HEK293T (cell line): ENCODE measurements at regions not wholly inside any gene's neighbourhood (a gene's known extent, or its start where the extent isn't known, plus 50 kb on each side); places are given as distances from the start of the nearest gene placed in this dataset.
"Not testable (repeated sequence)": the region's sequence is repeated elsewhere in the genome, so short reads cannot be mapped to it uniquely, and the experiment has no call there.

Experiments used
- CTCF ChIA-PET: fragments of 350-600 bp; formaldehyde crosslinking; extraction: SDS; loops from one replicate; lab custom pipeline; 2021; ENCODE audit warnings: antibody characterized with exemption, inconsistent platforms; lab: Yijun Ruan, JAX
- POLR2A ChIA-PET: fragments of 350-600 bp; formaldehyde crosslinking; extraction: SDS; loops from one replicate; lab custom pipeline; 2020; ENCODE audit warnings: antibody characterized with exemption, inconsistent platforms; lab: Yijun Ruan, JAX
- DNase-seq: peaks from one replicate; pipeline ENCODE4 v3.0.0; 2012; ENCODE audit warnings: mixed read lengths; ENCODE audit errors: extremely low spot score
- ARNT ChIP-seq: fragments of 450-650 bp; IDR thresholded peaks from 2 replicates; pipeline ENCODE4 v1.6.1; 2017; ENCODE audit warnings: mild to moderate bottlenecking
- BHLHE40 ChIP-seq: fragments of 450-650 bp; IDR thresholded peaks from 2 replicates; pipeline ENCODE4 v1.6.1; 2016; ENCODE audit warnings: mild to moderate bottlenecking, moderate library complexity, borderline replicate concordance
- CTBP1 ChIP-seq: fragments of 450-650 bp; IDR thresholded peaks from 2 replicates; pipeline ENCODE4 v1.6.1; 2016; ENCODE audit warnings: borderline replicate concordance
- ELF4 ChIP-seq: fragments of 450-650 bp; IDR thresholded peaks from 2 replicates; pipeline ENCODE4 v1.6.1; 2017; ENCODE audit warnings: antibody characterized with exemption
- FOXA1 ChIP-seq: fragments of 450-650 bp; IDR thresholded peaks from 2 replicates; pipeline ENCODE4 v1.6.1; 2016; ENCODE audit warnings: mild to moderate bottlenecking
- FOXM1 ChIP-seq: fragments of 450-650 bp; IDR thresholded peaks from 2 replicates; pipeline ENCODE4 v1.6.1; 2017; ENCODE audit warnings: mild to moderate bottlenecking, borderline replicate concordance
- HDGF ChIP-seq: fragments of 450-650 bp; IDR thresholded peaks from 2 replicates; pipeline ENCODE4 v1.6.1; 2017; ENCODE audit warnings: antibody characterized with exemption, borderline replicate concordance
- L3MBTL2 ChIP-seq: fragments of 450-650 bp; conservative IDR thresholded peaks from 2 replicates; pipeline ENCODE4 v1.6.1; 2016; ENCODE audit warnings: mild to moderate bottlenecking
- LEF1 ChIP-seq: fragments of 450-650 bp; IDR thresholded peaks from 2 replicates; pipeline ENCODE4 v1.6.1; 2017; ENCODE audit warnings: mild to moderate bottlenecking, borderline replicate concordance
- PKNOX1 ChIP-seq: fragments of 450-650 bp; IDR thresholded peaks from 2 replicates; pipeline ENCODE4 v1.6.1; 2016
- SP1 ChIP-seq: fragments of 450-650 bp; IDR thresholded peaks from 2 replicates; pipeline ENCODE4 v1.6.1; 2017
- SUZ12 ChIP-seq: fragments of 450-650 bp; IDR thresholded peaks from 2 replicates; pipeline ENCODE4 v1.6.1; 2016; ENCODE audit warnings: mild to moderate bottlenecking
- TARDBP ChIP-seq: fragments of 450-650 bp; IDR thresholded peaks from 2 replicates; pipeline ENCODE4 v1.6.1; 2016
- ZNF384 ChIP-seq: fragments of 450-650 bp; IDR thresholded peaks from 2 replicates; pipeline ENCODE4 v1.6.1; 2016

DNA sequence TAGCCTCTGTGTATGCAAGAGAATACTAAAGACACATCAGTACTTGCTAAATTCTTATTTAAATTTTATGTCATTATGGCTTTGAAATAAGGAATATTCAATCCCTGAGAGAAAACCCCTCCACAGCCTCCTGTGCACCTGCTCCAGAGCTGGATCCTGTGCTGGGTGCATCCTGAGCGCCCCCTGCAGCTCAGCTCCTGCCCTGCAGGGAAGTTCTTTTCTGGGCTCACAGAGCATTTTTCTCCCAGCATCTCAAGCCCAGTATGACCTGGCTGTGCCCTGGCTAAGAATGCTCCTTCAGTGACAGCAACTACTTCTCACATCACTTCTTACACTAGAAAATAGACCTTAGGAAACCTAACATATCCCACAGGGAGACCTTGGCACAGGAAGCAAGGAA is 1211.7 kb downstream of the TMEM121 start:
- no peak for DNase-seq
- TF ChIP-seq FOXM1 (no peak), BHLHE40 (no peak), SUZ12 (no peak), ZNF384 (no peak), PKNOX1 (no peak), SP1 (no peak), FOXA1 (no peak), CTBP1 (no peak), ELF4 (no peak), HDGF (no peak), LEF1 (no peak), TARDBP (no peak), ARNT (no peak), L3MBTL2 (no peak)
- CTCF ChIA-PET: no interaction called here
- POLR2A ChIA-PET: no interaction called here

DNA sequence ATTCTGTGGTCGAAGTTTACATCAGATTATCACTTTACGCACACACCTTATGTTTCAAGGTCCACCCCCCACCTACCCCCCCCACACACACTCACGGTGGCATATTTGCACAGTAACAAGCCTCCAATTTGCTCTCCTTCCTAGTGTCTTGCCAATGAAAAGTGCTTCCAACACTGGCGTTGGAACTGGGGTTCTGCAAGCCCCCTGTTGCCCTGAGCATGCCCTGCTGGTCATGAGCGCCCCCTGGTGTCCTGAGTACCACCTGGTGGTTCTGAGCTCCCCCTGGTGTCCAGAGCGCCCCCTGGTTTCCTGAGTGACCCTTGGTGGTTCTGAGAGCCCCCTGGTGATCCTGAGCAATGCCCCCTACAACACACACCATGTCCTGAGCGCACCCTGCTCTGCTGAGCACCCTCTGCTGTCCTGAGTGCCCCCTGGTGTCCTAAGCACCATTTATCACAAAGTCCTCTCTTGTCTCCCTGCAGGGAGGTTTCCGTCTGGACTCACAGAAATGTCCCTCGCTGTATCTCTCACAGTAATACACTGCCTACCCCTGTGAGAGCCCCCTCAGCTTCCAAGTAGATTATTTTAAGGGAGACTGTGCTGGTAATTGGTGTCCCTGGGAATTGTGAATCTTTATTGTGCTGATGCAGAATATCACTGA is 1212.3 kb downstream of the TMEM121 start:
- DNase-seq, CTCF ChIA-PET, POLR2A ChIA-PET: not testable (repeated sequence)

DNA sequence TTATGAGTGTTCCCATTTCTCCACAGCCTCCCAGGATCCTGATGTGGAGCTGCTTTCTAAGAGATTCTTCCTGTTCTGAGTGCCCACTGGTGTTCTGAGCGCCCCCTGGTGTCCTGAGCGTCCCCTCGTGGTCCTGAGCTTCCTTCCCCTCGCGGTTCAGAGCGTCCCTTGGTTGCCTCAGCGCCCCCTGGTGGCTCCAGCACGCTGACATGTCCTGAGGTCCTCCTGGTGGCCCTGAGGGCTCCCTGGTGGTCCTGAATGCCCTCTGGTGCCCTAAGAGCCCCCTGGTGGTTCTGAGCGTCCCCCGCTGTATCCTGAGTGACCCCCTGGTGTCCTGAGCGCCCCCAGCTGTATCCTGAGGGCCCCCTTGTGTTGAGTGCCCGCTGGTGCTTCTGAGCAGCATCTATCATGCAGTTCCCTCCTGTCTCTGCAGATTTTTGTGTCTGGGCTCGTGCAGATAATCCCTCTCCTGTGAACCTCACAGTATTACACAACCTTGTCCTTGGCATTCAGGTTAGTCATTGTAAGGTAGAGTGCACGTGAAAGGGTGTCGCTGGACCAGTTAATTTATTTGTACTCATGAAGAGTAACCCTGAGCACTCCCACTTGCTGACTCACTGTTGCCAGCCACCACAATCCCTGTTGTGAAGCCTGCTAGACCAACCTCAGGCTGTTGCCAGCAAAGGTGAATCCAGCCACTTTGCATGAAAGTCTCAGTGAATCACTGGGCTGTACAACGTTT is 1214.9 kb downstream of the TMEM121 start:
- DNase-seq, CTCF ChIA-PET, POLR2A ChIA-PET: not testable (repeated sequence)

GRCh38 chr14:106745016-106745767 is 1218.8 kb downstream of the TMEM121 start:
- DNase-seq, CTCF ChIA-PET, POLR2A ChIA-PET: not testable (repeated sequence)

DNA sequence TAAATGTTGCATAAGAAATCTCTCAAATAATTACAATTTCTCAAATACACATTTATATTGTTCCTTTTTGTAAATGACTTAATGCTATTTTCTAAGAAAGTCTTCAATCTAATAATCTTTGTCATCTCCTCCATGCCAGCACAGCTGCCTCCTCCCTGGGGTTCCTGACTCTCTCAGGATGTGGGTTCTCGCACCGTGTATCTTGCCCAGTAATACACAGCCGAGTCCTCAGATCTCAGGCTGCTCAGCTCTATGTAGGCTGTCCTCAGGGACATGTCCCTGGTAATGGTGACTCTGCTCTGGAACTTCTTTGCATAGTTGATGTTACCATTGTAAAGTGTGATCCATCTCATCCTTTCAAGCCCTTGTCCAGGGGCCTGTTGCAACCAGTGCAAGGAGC is 1223.7 kb downstream of the TMEM121 start:
- DNase-seq, CTCF ChIA-PET, POLR2A ChIA-PET: not testable (repeated sequence)

- POLR2A ChIA-PET, DNase-seq, CTCF ChIA-PET: not testable (repeated sequence)
Observed at GRCh38 chr14:106753751-106754150, 1227.4 kb downstream of the TMEM121 start.

DNA sequence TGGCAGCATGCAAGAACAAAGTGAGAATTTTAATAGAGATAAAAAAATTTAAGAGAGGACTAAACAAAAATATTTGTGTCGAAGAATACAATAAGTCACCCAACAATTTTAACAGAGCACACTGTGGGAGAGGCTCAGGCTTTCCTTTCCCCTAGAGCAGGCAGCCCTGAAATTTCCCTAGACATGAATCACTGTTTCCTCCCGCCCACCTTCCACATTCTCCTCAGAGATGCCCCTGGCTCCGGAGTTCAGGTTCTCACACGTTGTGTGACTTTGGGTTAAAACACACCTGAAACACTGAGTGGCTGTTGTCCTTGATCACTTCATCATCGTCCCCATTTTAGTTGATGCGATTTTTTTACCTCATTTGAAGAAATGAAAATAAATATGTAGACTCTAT is 1231.1 kb downstream of the TMEM121 start:
- CTCF ChIA-PET, DNase-seq, POLR2A ChIA-PET: not testable (repeated sequence)

- CTCF ChIA-PET: not testable (repeated sequence)
Observed at GRCh38 chr14:106761886-106762816, 1235.8 kb downstream of the TMEM121 start.

DNA sequence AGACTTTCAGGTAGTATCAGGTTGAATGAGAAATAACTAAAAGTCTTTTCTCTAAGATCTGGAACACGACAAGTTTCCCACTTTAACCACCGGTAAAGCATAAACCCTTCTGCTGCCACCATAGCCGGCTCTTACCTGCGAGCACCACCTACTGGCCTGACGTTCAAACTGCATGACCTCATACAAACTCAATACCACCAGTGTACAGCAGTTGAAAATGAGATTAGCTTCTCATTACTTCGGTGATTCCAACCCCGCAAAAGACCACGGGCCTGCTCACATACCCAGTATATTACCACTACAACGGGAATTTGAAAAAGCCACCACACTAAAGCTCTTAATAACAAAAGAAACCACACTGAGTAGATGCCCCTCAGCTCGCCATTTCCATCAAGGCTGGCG is 1238.6 kb downstream of the TMEM121 start:
- CTCF ChIA-PET, POLR2A ChIA-PET, DNase-seq: not testable (repeated sequence)

More at GRCh38 chr14:106761886-106762816, 1235.8 kb downstream of the TMEM121 start:
- POLR2A ChIA-PET, DNase-seq: not testable (repeated sequence)
